ENCODE measurements at regions not wholly inside any gene's neighbourhood (a gene's known extent, or its start where the extent isn't known, plus 50 kb on each side); places are given as distances from the start of the nearest gene placed in this dataset.

- Mint-ChIP-seq H3K9me3 (no peaks in the 10 kb centered on the region), H3K27me3 (no peaks in the 10 kb centered on the region), H3K4me3 (no peak overlapping the region), H3K36me3 (no peaks in the 10 kb centered on the region), H3K27ac (no peak overlapping the region), H3K4me1 (peaks cover 0 to 8% (median 5%) of the 10 kb centered on the region in 3 donors)
- H3K9me3 ChIP-seq (ENCODE audit: low read length): no peaks in the 10 kb centered on the region
- no peaks in the 10 kb centered on the region for H3K36me3 ChIP-seq (ENCODE audit: insufficient read depth, low read length)
- no peaks in the 10 kb centered on the region for H3K4me1 ChIP-seq (ENCODE audit: insufficient read depth, low read length)
- no peak overlapping the region for H3K4me3 ChIP-seq (ENCODE audit: low read length)
- no peaks in the 10 kb centered on the region for H3K27me3 ChIP-seq (ENCODE audit: insufficient read depth, low read length, poor library complexity, severe bottlenecking)
- H3K27ac ChIP-seq (ENCODE audit: low read depth, low read length): no peak overlapping the region
- CTCF ChIA-PET: no interaction called here
- DNase-seq: no peak
- POLR2A ChIA-PET: no interaction called here
These were observed 74.6 kb downstream of the PDGFA start for GRCh38 chr7:445020-445419.

GRCh38 chr7:445563-446288, 73.9 kb downstream of the PDGFA start:
- no peaks in the 10 kb centered on the region for H3K36me3 ChIP-seq (ENCODE audit: insufficient read depth, low read length)
- no peak overlapping the region for H3K27ac ChIP-seq (ENCODE audit: low read depth, low read length)
- Mint-ChIP-seq H3K4me1 (peaks cover 0 to 8% (median 5%) of the 10 kb centered on the region in 3 donors), H3K9me3 (no peaks in the 10 kb centered on the region), H3K27me3 (no peaks in the 10 kb centered on the region), H3K36me3 (no peaks in the 10 kb centered on the region), H3K27ac (no peak overlapping the region), H3K4me3 (no peak overlapping the region)
- H3K4me1 ChIP-seq (ENCODE audit: insufficient read depth, low read length): no peaks in the 10 kb centered on the region
- no peaks in the 10 kb centered on the region for H3K27me3 ChIP-seq (ENCODE audit: insufficient read depth, low read length, poor library complexity, severe bottlenecking)
- ChIA-PET CTCF (no interaction called here), POLR2A (no interaction called here)
- DNase-seq: no peak
- H3K9me3 ChIP-seq (ENCODE audit: low read length): no peaks in the 10 kb centered on the region
- H3K4me3 ChIP-seq (ENCODE audit: low read length): no peak overlapping the region

GRCh38 chr7:446289-446935, 73.2 kb downstream of the PDGFA start:
- H3K4me3 Mint-ChIP-seq: no peak overlapping the region
- H3K4me1 Mint-ChIP-seq: peaks cover 5 to 14% (median 7%) of the 10 kb centered on the region in 3 donors
- H3K27ac Mint-ChIP-seq: no peak overlapping the region
- no peaks in the 10 kb centered on the region for H3K36me3 Mint-ChIP-seq
- no peak overlapping the region for H3K4me3 ChIP-seq (ENCODE audit: low read length)
- H3K9me3 ChIP-seq (ENCODE audit: low read length): no peaks in the 10 kb centered on the region
- DNase-seq: no peak
- H3K27ac ChIP-seq (ENCODE audit: low read depth, low read length): no peak overlapping the region
- ChIA-PET CTCF (no interaction called here), POLR2A (no interaction called here)
- H3K27me3 Mint-ChIP-seq: peaks cover 1 to 2% of the 10 kb centered on the region in 2 donors
- H3K36me3 ChIP-seq (ENCODE audit: insufficient read depth, low read length): no peaks in the 10 kb centered on the region
- H3K27me3 ChIP-seq (ENCODE audit: insufficient read depth, low read length, poor library complexity, severe bottlenecking): no peaks in the 10 kb centered on the region
- H3K4me1 ChIP-seq (ENCODE audit: insufficient read depth, low read length): no peaks in the 10 kb centered on the region
- no peaks in the 10 kb centered on the region for H3K9me3 Mint-ChIP-seq
